HepG2 (cell line): ENCODE measurements at regions not wholly inside any gene's neighbourhood (a gene's known extent, or its start where the extent isn't known, plus 50 kb on each side); places are given as distances from the start of the nearest gene placed in this dataset.

Source experiments
- ATAC-seq: fragments of 200-7000 bp; cut with Tn5 transposase; 3 replicates; pipeline ENCODE4 v1.9.1; 2020; ENCODE audit warnings: mild to moderate bottlenecking, moderate library complexity
- BruUV-seq: library from RNA; stranded (reverse); fragments of 400-500 nt; replicated peaks from 2 replicates; lab custom pipeline; 2021; lab: Mats Ljungman, UMichigan
- CTCF ChIA-PET: fragments of 300-600 bp; formaldehyde crosslinking; extraction: SDS; loops from one replicate; lab custom pipeline; 2021; ENCODE audit warnings: low total read pairs, inconsistent platforms, low intra/inter-chr PET ratio; lab: Yijun Ruan, JAX
- POLR2A ChIA-PET: fragments of 350-600 bp; sonication (Branson Sonifier 250); formaldehyde crosslinking; loops from one replicate; lab custom pipeline; 2020; ENCODE audit warnings: antibody characterized with exemption, inconsistent platforms; lab: Yijun Ruan, JAX
- DNase-seq: peaks from one replicate; pipeline ENCODE4 v3.0.0-alpha.2; 2015; ENCODE audit warnings: low spot score
- FAIRE-seq: peaks from 3 replicates; lab custom pipeline; 2011; peaks lifted over from hg19 to GRCh38; lab: Jason Lieb, UNC
- H2AFZ ChIP-seq: one replicate; pipeline ENCODE4 v1.6.1; 2011; ENCODE audit warnings: low read length, inconsistent platforms
- H3K27ac ChIP-seq: fragments of 300-600 bp; 3 replicates; pipeline ENCODE4 v1.8.0; 2011; ENCODE audit warnings: mixed run types, mild to moderate bottlenecking, mixed read lengths, low read length, inconsistent platforms; ENCODE audit not compliant: insufficient read depth; ENCODE audit errors: extremely low read length
- H3K27me3 ChIP-seq, 2 experiments: fragments of 200-600 bp in 1 of 2; 2 replicates in 1 of 2; 3 replicates in 1 of 2; pipeline versions ENCODE4 v1.6.0 to v1.8.0; 2011; ENCODE audit warnings: low read length in 2 of 2, mild to moderate bottlenecking in 2 of 2, moderate library complexity in 2 of 2, inconsistent platforms in 1 of 2; ENCODE audit not compliant: insufficient read depth in 2 of 2, control insufficient read depth in 1 of 2
- H3K36me3 ChIP-seq, 2 experiments: fragments of 200-600 bp in 1 of 2; replicated peaks in 1 of 2; 2 replicates in 1 of 2; 3 replicates in 1 of 2; pipeline versions ENCODE4 v1.5.1 to v1.8.0; 2011; ENCODE audit warnings: low read length in 2 of 2, inconsistent platforms in 1 of 2; ENCODE audit not compliant: insufficient read depth in 2 of 2, control insufficient read depth in 1 of 2
- H3K4me1 ChIP-seq: 2 replicates; pipeline ENCODE4 v1.5.1; 2012; ENCODE audit warnings: low read length, inconsistent platforms; ENCODE audit not compliant: insufficient read depth
- H3K4me2 ChIP-seq: 2 replicates; pipeline ENCODE4 v1.6.0; 2011; ENCODE audit warnings: low read depth, low read length, inconsistent platforms
- H3K4me3 ChIP-seq, 3 experiments: fragments of 200-600 bp in 1 of 3; sonication (generic), shearing (Covaris generic) in 1 of 3; replicated peaks in 1 of 3; 2 replicates each; pipeline ENCODE4 v1.5.1; 2011 to 2016; ENCODE audit warnings: low read length in 3 of 3, inconsistent platforms in 2 of 3, low read depth in 2 of 3, mild to moderate bottlenecking in 2 of 3, control low read depth in 1 of 3, mixed read lengths in 1 of 3; ENCODE audit not compliant: insufficient read depth in 1 of 3
- H3K79me2 ChIP-seq: one replicate; pipeline ENCODE4 v1.6.1; 2011; ENCODE audit warnings: low read length, inconsistent platforms; ENCODE audit not compliant: insufficient read depth
- H3K9ac ChIP-seq: 2 replicates; pipeline ENCODE4 v1.6.0; 2011; ENCODE audit warnings: mild to moderate bottlenecking, low read depth, low read length, inconsistent platforms; ENCODE audit not compliant: insufficient read depth
- H3K9me3 ChIP-seq: 2 replicates; pipeline ENCODE4 v1.5.1; 2012; ENCODE audit warnings: mild to moderate bottlenecking, low read length
- H4K20me1 ChIP-seq: 2 replicates; pipeline ENCODE4 v1.6.0; 2011; ENCODE audit warnings: inconsistent platforms, mild to moderate bottlenecking, low read length, moderate library complexity; ENCODE audit not compliant: insufficient read depth
- AHDC1 ChIP-seq: sonication (generic); formaldehyde crosslinking; IDR thresholded peaks from 2 replicates; pipeline ENCODE4 v1.5.1; 2020; ENCODE audit warnings: mild to moderate bottlenecking, missing genetic modification reagents, borderline replicate concordance
- ESRRA ChIP-seq: sonication (generic); formaldehyde crosslinking; IDR thresholded peaks from 2 replicates; pipeline ENCODE4 v1.5.1; 2020; ENCODE audit warnings: mild to moderate bottlenecking, low read depth, missing genetic modification reagents
- HNF4A ChIP-seq: sonication (generic); formaldehyde crosslinking; IDR thresholded peaks from 2 replicates; pipeline ENCODE4 v1.4.0; 2020; ENCODE audit warnings: missing genetic modification reagents
- HNF4G ChIP-seq, 2 experiments: sonication (generic) in 1 of 2; formaldehyde crosslinking in 1 of 2; IDR thresholded peaks; 2 replicates each; pipeline versions ENCODE4 v1.4.0 to v1.6.1; 2011 to 2020; ENCODE audit warnings: borderline replicate concordance in 2 of 2, low read depth in 2 of 2, mild to moderate bottlenecking in 2 of 2, low read length in 1 of 2, missing genetic modification reagents in 1 of 2, moderate library complexity in 1 of 2
- MIXL1 ChIP-seq: IDR thresholded peaks from 2 replicates; pipeline ENCODE4 v1.6.1; 2016
- NONO ChIP-seq, 2 experiments: fragments of 450-650 bp in 1 of 2; sonication (generic) in 1 of 2; formaldehyde crosslinking in 1 of 2; IDR thresholded peaks in 1 of 2; conservative IDR thresholded peaks in 1 of 2; 2 replicates each; pipeline versions ENCODE4 v1.6.1 to v1.8.0; 2017 to 2022; ENCODE audit warnings: mild to moderate bottlenecking in 1 of 2, missing genetic modification reagents in 1 of 2, moderate library complexity in 1 of 2
- PITX1 ChIP-seq: sonication (generic); formaldehyde crosslinking; IDR thresholded peaks from 2 replicates; pipeline ENCODE4 v1.5.1; 2020; ENCODE audit warnings: mild to moderate bottlenecking, missing genetic modification reagents
- POGZ ChIP-seq: sonication (generic); formaldehyde crosslinking; IDR thresholded peaks from 2 replicates; pipeline ENCODE4 v1.4.0; 2020; ENCODE audit warnings: mild to moderate bottlenecking, missing genetic modification reagents
- SOX6 ChIP-seq, 2 experiments: fragments of 450-650 bp in 1 of 2; sonication (generic) in 1 of 2; formaldehyde crosslinking in 1 of 2; IDR thresholded peaks; 2 replicates each; pipeline versions ENCODE4 v1.4.0 to v1.6.1; 2017 to 2020; ENCODE audit warnings: antibody characterized with exemption in 1 of 2, mild to moderate bottlenecking in 1 of 2, missing genetic modification reagents in 1 of 2
- TCF7 ChIP-seq: sonication (generic); IDR thresholded peaks from 2 replicates; pipeline ENCODE4 v1.6.1; 2016; ENCODE audit warnings: antibody characterized with exemption, low read depth
- ZKSCAN1 ChIP-seq: fragments of 150-350 bp; IDR thresholded peaks from 2 replicates; pipeline ENCODE4 v1.6.1; 2014; ENCODE audit warnings: low read length
- ZMYM4 ChIP-seq: sonication (generic); formaldehyde crosslinking; IDR thresholded peaks from 2 replicates; pipeline ENCODE4 v1.8.1; 2023; ENCODE audit warnings: mild to moderate bottlenecking, missing genetic modification reagents
- ZNF10 ChIP-seq: sonication (generic); formaldehyde crosslinking; IDR thresholded peaks from 2 replicates; pipeline ENCODE4 v1.4.0; 2020; ENCODE audit warnings: mild to moderate bottlenecking, low read depth, missing genetic modification reagents, borderline replicate concordance
- WGBS: methylation state at CpG from one replicate; pipeline ENCODE4 v1.1.6; 2017; ENCODE audit warnings: low lambda C conversion rate; 5-methylcytosine and 5-hydroxymethylcytosine counted together
- in situ Hi-C: cut with HindIII; loops from 2 replicates; pipeline ENCODE4 v1.10.0; 2017; ENCODE audit warnings: low pct_unique_long_range_greater_than_20kb; ENCODE audit not compliant: extremely low pct_ligation_motif_present
- intact Hi-C: fragments of 100-400 bp; cut with micrococcal nuclease; formaldehyde crosslinking; loops from one replicate; pipeline ENCODE4 v1.10.0; 2022; ENCODE audit not compliant: unreplicated experiment

GRCh38 chr6:140597181-140597580 is 1222.7 kb upstream of the CITED2 start:
- WGBS = 39% methylated on average over 1 of the region's 1 CpG
- H3K27me3 ChIP-seq = no peaks in the 10 kb centered on the region
- H3K79me2 ChIP-seq = no peaks in the 10 kb centered on the region
- no peaks in the 10 kb centered on the region for H3K4me1 ChIP-seq
- CTCF ChIA-PET = no interaction called here
- no peak overlapping the region for H3K4me3 ChIP-seq
- in situ Hi-C loops = no loop called here
- H2AFZ ChIP-seq = no peak overlapping the region
- no peak overlapping the region for H3K27ac ChIP-seq
- TF ChIP-seq ZNF10 = no peak
- no peak for TF ChIP-seq ZKSCAN1
- TF ChIP-seq, all 625 proteins: peak for 0
- ATAC-seq (no peak), DNase-seq (no peak), FAIRE-seq (no peak)
- peaks cover 49% of the 10 kb centered on the region for H3K9me3 ChIP-seq
- no TSS peak for BruUV-seq
- no peaks in the 10 kb centered on the region for H3K36me3 ChIP-seq
- H3K4me2 ChIP-seq = no peak overlapping the region
- POLR2A ChIA-PET = no interaction called here
- no peaks in the 10 kb centered on the region for H4K20me1 ChIP-seq
- no peak overlapping the region for H3K9ac ChIP-seq
- intact Hi-C loops = no loop called here

GRCh38 chr6:140594806-140595128 is 1220.3 kb upstream of the CITED2 start:
- 0% methylated on average over 1 of the region's 1 CpG for WGBS
- H3K9ac ChIP-seq = no peak overlapping the region
- H3K79me2 ChIP-seq = no peaks in the 10 kb centered on the region
- no peaks in the 10 kb centered on the region for H3K4me1 ChIP-seq
- H3K4me3 ChIP-seq = no peak overlapping the region
- H3K9me3 ChIP-seq = peaks cover 70% of the 10 kb centered on the region
- FAIRE-seq (no peak), DNase-seq (peak; percentile 31), ATAC-seq (no peak)
- H4K20me1 ChIP-seq = no peaks in the 10 kb centered on the region
- H3K27ac ChIP-seq = no peak overlapping the region
- no peaks in the 10 kb centered on the region for H3K36me3 ChIP-seq
- POLR2A ChIA-PET = no interaction called here
- no TSS peak for BruUV-seq
- no peak overlapping the region for H3K4me2 ChIP-seq
- no peak overlapping the region for H2AFZ ChIP-seq
- CTCF ChIA-PET = no interaction called here
- intact Hi-C loops = no loop called here
- in situ Hi-C loops = no loop called here
- no peaks in the 10 kb centered on the region for H3K27me3 ChIP-seq
- TF ChIP-seq NONO (IDR thresholded peaks at IDR 0.05) (no peak), NONO (CRISPR knock-in tag; conservative IDR thresholded peaks at IDR 0.05) (no peak), MIXL1 (CRISPR knock-in tag) (peak; percentile 60; the same call in 1 of the 2 replicates), ESRRA (CRISPR knock-in tag) (no peak), HNF4G (IDR thresholded peaks at IDR 0.05; ENCODE audit: borderline replicate concordance, low read depth, low read length) (0 out of 2 replicates have a peak, but pooled peaks have one; percentile 6), HNF4G (CRISPR knock-in tag; IDR thresholded peaks at IDR 0.05; ENCODE audit: borderline replicate concordance, low read depth) (no peak), ZMYM4 (CRISPR knock-in tag) (peak; percentile 73), PITX1 (CRISPR knock-in tag) (0 out of 2 replicates have a peak, but pooled peaks have one; percentile 47), AHDC1 (CRISPR knock-in tag) (peak; percentile 77; the same call in 1 of the 2 replicates), POGZ (CRISPR knock-in tag) (peak; percentile 57), HNF4A (CRISPR knock-in tag) (peak; percentile 69), TCF7 (peak; percentile 40), SOX6 (IDR thresholded peaks at IDR 0.05) (no peak), SOX6 (CRISPR knock-in tag; IDR thresholded peaks at IDR 0.05) (peak; percentile 65; the same call in 1 of the 2 replicates)
